Liver (tissue), 8 donors: ENCODE measurements at regions not wholly inside any gene's neighbourhood (a gene's known extent, or its start where the extent isn't known, plus 50 kb on each side); places are given as distances from the start of the nearest gene placed in this dataset.

ENCODE experiments used
- DNase-seq: peaks from one replicate; pipeline ENCODE4 v3.0.0-alpha.2; 2017; ENCODE audit warnings: low spot score
- H3K27ac ChIP-seq, 2 donors: one replicate each; pipeline ENCODE4 v1.7.0; 2013; ENCODE audit warnings: inconsistent platforms in 2 of 2, low read length in 2 of 2, control low read depth in 1 of 2, low read depth in 1 of 2, mild to moderate bottlenecking in 1 of 2
- H3K27me3 ChIP-seq, 4 donors: one replicate each; pipeline versions ENCODE4 v1.6.1 to v1.7.0; 2013; ENCODE audit warnings: low read length in 3 of 4, inconsistent platforms in 1 of 4, mild to moderate bottlenecking in 1 of 4, moderate library complexity in 1 of 4; ENCODE audit not compliant: control insufficient read depth in 4 of 4, insufficient read depth in 4 of 4
- H3K36me3 ChIP-seq, 4 donors: one replicate each; pipeline versions ENCODE4 v1.6.1 to v1.7.0; 2013; ENCODE audit warnings: low read length in 3 of 4, mild to moderate bottlenecking in 3 of 4, low read depth in 1 of 4, moderate library complexity in 1 of 4; ENCODE audit not compliant: control insufficient read depth in 4 of 4, insufficient read depth in 3 of 4
- H3K4me1 ChIP-seq, 4 donors: one replicate each; pipeline versions ENCODE4 v1.6.1 to v1.7.0; 2013; ENCODE audit warnings: low read length in 3 of 4, mild to moderate bottlenecking in 3 of 4, moderate library complexity in 1 of 4; ENCODE audit not compliant: control insufficient read depth in 4 of 4, insufficient read depth in 4 of 4
- H3K4me3 ChIP-seq, 3 donors: one replicate each; pipeline versions ENCODE4 v1.6.1 to v1.7.0; 2013; ENCODE audit warnings: low read length in 3 of 3, control low read depth in 1 of 3, low read depth in 1 of 3, mild to moderate bottlenecking in 1 of 3
- H3K9ac ChIP-seq, 2 donors: one replicate each; pipeline ENCODE4 v1.7.0; 2013; ENCODE audit warnings: low read length in 2 of 2, mild to moderate bottlenecking in 2 of 2, moderate library complexity in 2 of 2, control low read depth in 1 of 2, low read depth in 1 of 2
- H3K9me3 ChIP-seq, 4 donors: one replicate each; pipeline versions ENCODE4 v1.6.1 to v1.7.0; 2013; ENCODE audit warnings: low read length in 3 of 4; ENCODE audit not compliant: control insufficient read depth in 4 of 4
- ATF3 ChIP-seq: IDR thresholded peaks from 2 replicates; pipeline ENCODE4 v1.6.1; 2016; ENCODE audit warnings: antibody characterized with exemption
- FOXA2 ChIP-seq: IDR thresholded peaks from 2 replicates; pipeline ENCODE4 v1.6.1; 2016; ENCODE audit warnings: antibody characterized with exemption
- GABPA ChIP-seq, 2 donors: IDR thresholded peaks in 1 of 2; conservative IDR thresholded peaks in 1 of 2; 2 replicates each; pipeline ENCODE4 v1.6.1; 2016; ENCODE audit warnings: antibody characterized with exemption in 2 of 2, mild to moderate bottlenecking in 1 of 2, moderate library complexity in 1 of 2
- HNF4G ChIP-seq: IDR thresholded peaks from 2 replicates; pipeline ENCODE4 v1.6.1; 2016; ENCODE audit warnings: antibody characterized with exemption
- JUND ChIP-seq, 2 donors: IDR thresholded peaks; 2 replicates each; pipeline ENCODE4 v1.6.1; 2016; ENCODE audit warnings: antibody characterized with exemption in 2 of 2
- MAX ChIP-seq: IDR thresholded peaks from 2 replicates; pipeline ENCODE4 v1.6.1; 2016; ENCODE audit warnings: antibody characterized with exemption
- RAD21 ChIP-seq, 2 donors: IDR thresholded peaks; 2 replicates each; pipeline ENCODE4 v1.6.1; 2016; ENCODE audit warnings: antibody characterized with exemption in 2 of 2, mild to moderate bottlenecking in 2 of 2
- REST ChIP-seq: IDR thresholded peaks from 2 replicates; pipeline ENCODE4 v1.6.1; 2016; ENCODE audit warnings: antibody characterized with exemption, mild to moderate bottlenecking
- RXRA ChIP-seq, 2 donors: IDR thresholded peaks; 2 replicates each; pipeline ENCODE4 v1.6.1; 2017 to 2018; ENCODE audit warnings: antibody characterized with exemption in 2 of 2, mild to moderate bottlenecking in 1 of 2
- TAF1 ChIP-seq: conservative IDR thresholded peaks from 2 replicates; pipeline ENCODE4 v1.6.1; 2016; ENCODE audit warnings: antibody characterized with exemption, mild to moderate bottlenecking
- YY1 ChIP-seq: IDR thresholded peaks from 2 replicates; pipeline ENCODE4 v1.6.1; 2016; ENCODE audit warnings: antibody characterized with exemption, mild to moderate bottlenecking
- ZBTB33 ChIP-seq: IDR thresholded peaks from 2 replicates; pipeline ENCODE4 v1.6.1; 2016; ENCODE audit warnings: antibody characterized with exemption
- WGBS: extraction: QIAGEN DNeasy Blood & Tissue Kit; methylation state at CpG from one replicate; pipeline ENCODE4 v1.1.7; 2013; 5-methylcytosine and 5-hydroxymethylcytosine counted together
- TF ChIP-seq, protein P1 (sequence below): fragments of 150-350 bp; IDR thresholded peaks from 2 replicates; pipeline ENCODE4 v1.5.1; 2017; ENCODE audit warnings: improper control_type of control experiment, low read depth, low read length; ENCODE audit not compliant: missing input control
- donor health status: healthy.
- donor health status: healthy.
- donor health status: healthy.
- donor health status: healthy.
- donor health status: healthy.

DNA sequence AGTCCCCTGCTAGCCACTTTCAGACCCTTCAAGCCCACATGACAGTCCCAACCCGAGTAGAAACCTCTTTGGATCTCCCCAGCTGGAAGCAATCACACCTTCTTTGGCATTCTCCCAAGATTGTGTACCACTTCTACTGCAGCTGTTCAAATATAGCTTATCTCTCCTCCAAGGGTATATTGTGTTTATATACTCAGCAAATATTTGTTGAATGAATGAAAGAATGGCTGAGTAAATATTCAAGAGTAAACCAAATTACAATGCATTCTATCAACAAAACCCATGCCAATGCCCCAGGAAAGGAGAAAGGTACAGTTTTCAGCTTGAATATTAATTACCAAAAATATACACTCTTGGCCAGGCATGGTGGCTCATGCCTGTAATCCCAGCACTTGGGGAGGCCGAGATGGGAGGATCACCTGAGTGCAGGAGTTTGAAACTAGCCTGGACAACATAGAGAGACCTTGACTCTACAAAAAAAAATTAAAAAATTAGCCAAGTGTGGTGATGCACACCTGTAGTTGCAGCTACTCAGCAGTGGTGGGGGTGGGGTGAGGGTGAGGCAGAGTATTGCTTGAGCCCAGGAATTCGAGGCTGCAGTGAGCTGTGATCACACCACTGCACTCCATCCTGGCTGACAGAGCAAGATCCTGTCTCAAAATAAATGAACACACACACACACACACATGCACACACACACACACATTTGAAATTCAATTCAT lies 68.5 kb downstream of the NIBAN1 start:
- TF ChIP-seq ATF3 (no peak), HNF4G (no peak)
- H3K9ac ChIP-seq: no peak overlapping the region
- WGBS: 43% methylated on average over 3 of the region's 3 CpGs
- H3K27ac ChIP-seq: no peak overlapping the region
- no peak for DNase-seq
- H3K36me3 ChIP-seq: no peaks in the 10 kb centered on the region
- H3K4me3 ChIP-seq: no peak overlapping the region
- H3K9me3 ChIP-seq: no peaks in the 10 kb centered on the region
- no peaks in the 10 kb centered on the region for H3K4me1 ChIP-seq
- H3K27me3 ChIP-seq: no peaks in the 10 kb centered on the region

DNA sequence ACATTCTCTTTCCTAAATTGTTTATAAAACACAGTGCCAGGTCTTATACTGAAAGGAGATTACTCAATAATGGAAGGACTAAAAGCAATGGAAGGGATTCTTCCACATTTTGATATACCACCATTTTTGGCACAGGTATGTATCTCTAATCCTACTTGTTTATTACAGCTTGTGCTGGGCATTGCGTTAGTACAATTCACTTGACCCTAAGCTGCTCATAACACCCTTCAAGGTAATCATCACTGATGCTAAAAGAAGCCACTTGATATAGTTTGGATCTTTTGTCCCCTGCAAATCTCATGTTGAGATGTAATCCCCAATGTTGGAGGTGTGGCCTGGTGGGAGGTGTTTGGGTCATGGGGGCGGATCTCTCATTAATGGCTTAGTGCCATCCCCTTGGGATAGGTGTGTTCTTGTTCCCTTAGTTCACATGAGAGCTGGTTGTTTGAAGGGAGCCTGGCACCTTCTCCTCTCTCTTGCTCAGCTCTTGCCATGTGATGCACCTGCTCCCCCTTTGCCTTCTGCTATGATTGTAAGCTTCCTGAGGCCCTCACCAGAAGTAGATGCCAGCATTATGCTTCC lies 71.1 kb downstream of the NIBAN1 start:
- 84% methylated on average over 2 of the region's 2 CpGs for WGBS
- Histone ChIP-seq H3K4me3 (no peak overlapping the region), H3K9ac (no peak overlapping the region), H3K27me3 (no peaks in the 10 kb centered on the region), H3K4me1 (no peaks in the 10 kb centered on the region), H3K27ac (no peak overlapping the region), H3K36me3 (no peaks in the 10 kb centered on the region), H3K9me3 (no peaks in the 10 kb centered on the region)
- TF ChIP-seq, protein P1, sequence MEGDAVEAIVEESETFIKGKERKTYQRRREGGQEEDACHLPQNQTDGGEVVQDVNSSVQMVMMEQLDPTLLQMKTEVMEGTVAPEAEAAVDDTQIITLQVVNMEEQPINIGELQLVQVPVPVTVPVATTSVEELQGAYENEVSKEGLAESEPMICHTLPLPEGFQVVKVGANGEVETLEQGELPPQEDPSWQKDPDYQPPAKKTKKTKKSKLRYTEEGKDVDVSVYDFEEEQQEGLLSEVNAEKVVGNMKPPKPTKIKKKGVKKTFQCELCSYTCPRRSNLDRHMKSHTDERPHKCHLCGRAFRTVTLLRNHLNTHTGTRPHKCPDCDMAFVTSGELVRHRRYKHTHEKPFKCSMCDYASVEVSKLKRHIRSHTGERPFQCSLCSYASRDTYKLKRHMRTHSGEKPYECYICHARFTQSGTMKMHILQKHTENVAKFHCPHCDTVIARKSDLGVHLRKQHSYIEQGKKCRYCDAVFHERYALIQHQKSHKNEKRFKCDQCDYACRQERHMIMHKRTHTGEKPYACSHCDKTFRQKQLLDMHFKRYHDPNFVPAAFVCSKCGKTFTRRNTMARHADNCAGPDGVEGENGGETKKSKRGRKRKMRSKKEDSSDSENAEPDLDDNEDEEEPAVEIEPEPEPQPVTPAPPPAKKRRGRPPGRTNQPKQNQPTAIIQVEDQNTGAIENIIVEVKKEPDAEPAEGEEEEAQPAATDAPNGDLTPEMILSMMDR: no peak
- TF ChIP-seq TAF1: no peak
- no peak for TF ChIP-seq REST
- TF ChIP-seq MAX: no peak
- TF ChIP-seq ZBTB33: no peak
- TF ChIP-seq RAD21 (IDR thresholded peaks at IDR 0.05): no peak
- TF ChIP-seq YY1: no peak
- TF ChIP-seq ATF3: no peak
- no peak for TF ChIP-seq HNF4G
- TF ChIP-seq JUND (IDR thresholded peaks at IDR 0.05): no peak
- no peak for TF ChIP-seq GABPA (IDR thresholded peaks at IDR 0.05 in 1 of 2, conservative IDR thresholded peaks at IDR 0.05 in 1 of 2)
- TF ChIP-seq RXRA (IDR thresholded peaks at IDR 0.05): no peak
- no peak for TF ChIP-seq FOXA2
- no peak for DNase-seq
